ENCODE measurements at regions not wholly inside any gene's neighbourhood (a gene's known extent, or its start where the extent isn't known, plus 50 kb on each side); places are given as distances from the start of the nearest gene placed in this dataset.

GRCh38 chr14:86203843-86204242 lies 673.9 kb downstream of the FLRT2 start:
- no peak for DNase-seq (ENCODE audit: low spot score in 2 of 2)
- TF ChIP-seq CTCF (IDR thresholded peaks at IDR 0.05): no peak
- TF ChIP-seq POLR2A (IDR thresholded peaks at IDR 0.05): no peak
- no peak for TF ChIP-seq POLR2AphosphoS5 (IDR thresholded peaks at IDR 0.05)
- Histone ChIP-seq H3K4me3 (no peak overlapping the region), H3K27me3 (no peaks in the 10 kb centered on the region), H3K9me3 (no peaks in the 10 kb centered on the region), H3K36me3 (no peaks in the 10 kb centered on the region), H3K4me1 (no peaks in the 10 kb centered on the region), H3K27ac (no peak overlapping the region)
- intact Hi-C loops (cut with DNase I; ENCODE audit: low total_unique reads): no loop called here

- DNase-seq (ENCODE audit: low spot score in 2 of 2): no peak
Observed at GRCh38 chr14:86196471-86196870, 666.5 kb downstream of the FLRT2 start.

GRCh38 chr14:86193756-86194155 lies 663.8 kb downstream of the FLRT2 start:
- H3K4me1 ChIP-seq: no peaks in the 10 kb centered on the region
- TF ChIP-seq POLR2AphosphoS5 (IDR thresholded peaks at IDR 0.05) (no peak), POLR2A (IDR thresholded peaks at IDR 0.05) (no peak), CTCF (IDR thresholded peaks at IDR 0.05) (no peak)
- H3K36me3 ChIP-seq: no peaks in the 10 kb centered on the region
- intact Hi-C loops (cut with DNase I; ENCODE audit: low total_unique reads): no loop called here
- no peak overlapping the region for H3K27ac ChIP-seq
- DNase-seq (ENCODE audit: low spot score in 2 of 2): no peak
- H3K27me3 ChIP-seq: no peaks in the 10 kb centered on the region
- H3K4me3 ChIP-seq: no peak overlapping the region
- H3K9me3 ChIP-seq: no peaks in the 10 kb centered on the region

More at GRCh38 chr14:86196471-86196870, 666.5 kb downstream of the FLRT2 start:
- intact Hi-C loops (cut with DNase I; ENCODE audit: low total_unique reads): no loop called here
- TF ChIP-seq POLR2A (IDR thresholded peaks at IDR 0.05) (no peak), CTCF (IDR thresholded peaks at IDR 0.05) (no peak), POLR2AphosphoS5 (IDR thresholded peaks at IDR 0.05) (no peak)
- Histone ChIP-seq H3K4me3 (no peak overlapping the region), H3K4me1 (no peaks in the 10 kb centered on the region), H3K27ac (no peak overlapping the region), H3K36me3 (no peaks in the 10 kb centered on the region), H3K27me3 (no peaks in the 10 kb centered on the region), H3K9me3 (no peaks in the 10 kb centered on the region)

- no peak for DNase-seq (ENCODE audit: low spot score in 2 of 2)
- no peaks in the 10 kb centered on the region for H3K36me3 ChIP-seq
- no peak overlapping the region for H3K27ac ChIP-seq
- H3K4me1 ChIP-seq: no peaks in the 10 kb centered on the region
- no peak for TF ChIP-seq POLR2AphosphoS5 (IDR thresholded peaks at IDR 0.05)
- TF ChIP-seq POLR2A (IDR thresholded peaks at IDR 0.05): no peak
- TF ChIP-seq CTCF (IDR thresholded peaks at IDR 0.05): no peak
- no peaks in the 10 kb centered on the region for H3K27me3 ChIP-seq
- no peak overlapping the region for H3K4me3 ChIP-seq
- intact Hi-C loops (cut with DNase I; ENCODE audit: low total_unique reads): no loop called here
- no peaks in the 10 kb centered on the region for H3K9me3 ChIP-seq
Observed at GRCh38 chr14:86179980-86180379, 650.0 kb downstream of the FLRT2 start.

GRCh38 chr14:86168371-86168770 lies 638.4 kb downstream of the FLRT2 start:
- Histone ChIP-seq H3K4me3 (no peak overlapping the region), H3K36me3 (no peaks in the 10 kb centered on the region), H3K9me3 (no peaks in the 10 kb centered on the region), H3K4me1 (no peaks in the 10 kb centered on the region), H3K27ac (no peak overlapping the region), H3K27me3 (no peaks in the 10 kb centered on the region)
- TF ChIP-seq POLR2A (IDR thresholded peaks at IDR 0.05) (no peak), POLR2AphosphoS5 (IDR thresholded peaks at IDR 0.05) (no peak), CTCF (IDR thresholded peaks at IDR 0.05) (no peak)
- DNase-seq (ENCODE audit: low spot score in 2 of 2): no peak
- intact Hi-C loops (cut with DNase I; ENCODE audit: low total_unique reads): no loop called here

All from breast epithelium (tissue), 4 donors.